KOPT-K1 (cell line): ENCODE measurements at regions not wholly inside any gene's neighbourhood (a gene's known extent, or its start where the extent isn't known, plus 50 kb on each side); places are given as distances from the start of the nearest gene placed in this dataset.

ENCODE experiments used
- H3K27ac ChIP-seq: fragments of 200-600 bp; sonication (generic); 2 replicates; pipeline ENCODE4 v1.5.1; 2016; ENCODE audit warnings: antibody characterized with exemption, mild to moderate bottlenecking, low read depth, low read length; ENCODE audit not compliant: poor library complexity, severe bottlenecking
- H3K36me3 ChIP-seq: fragments of 200-600 bp; sonication (generic); 2 replicates; pipeline ENCODE4 v1.5.1; 2017; ENCODE audit warnings: antibody characterized with exemption, mild to moderate bottlenecking, low read length, moderate library complexity; ENCODE audit not compliant: insufficient read depth
- H3K9me3 ChIP-seq: fragments of 200-600 bp; sonication (generic); 2 replicates; pipeline ENCODE4 v1.5.1; 2017; ENCODE audit warnings: antibody characterized with exemption, low read length, mild to moderate bottlenecking; ENCODE audit not compliant: insufficient read depth, poor library complexity, severe bottlenecking

GRCh38 chr13:89865164-89866064 lies 1482.1 kb upstream of the MIR17HG start:
- Histone ChIP-seq H3K9me3 (no peaks in the 10 kb centered on the region), H3K27ac (no peak overlapping the region), H3K36me3 (no peaks in the 10 kb centered on the region)

GRCh38 chr13:89869312-89869711 lies 1478.2 kb upstream of the MIR17HG start:
- no peaks in the 10 kb centered on the region for H3K9me3 ChIP-seq
- no peaks in the 10 kb centered on the region for H3K36me3 ChIP-seq
- no peak overlapping the region for H3K27ac ChIP-seq

- no peak overlapping the region for H3K27ac ChIP-seq
- no peaks in the 10 kb centered on the region for H3K36me3 ChIP-seq
- H3K9me3 ChIP-seq = no peaks in the 10 kb centered on the region
These were observed 1468.6 kb upstream of the MIR17HG start for GRCh38 chr13:89878904-89879303.

GRCh38 chr13:89880201-89880600 lies 1467.3 kb upstream of the MIR17HG start:
- no peaks in the 10 kb centered on the region for H3K36me3 ChIP-seq
- no peak overlapping the region for H3K27ac ChIP-seq
- no peaks in the 10 kb centered on the region for H3K9me3 ChIP-seq

GRCh38 chr13:89883893-89884448 lies 1463.5 kb upstream of the MIR17HG start:
- H3K9me3 ChIP-seq = no peaks in the 10 kb centered on the region
- H3K36me3 ChIP-seq = no peaks in the 10 kb centered on the region
- H3K27ac ChIP-seq = no peak overlapping the region

GRCh38 chr13:89890806-89891205 lies 1456.7 kb upstream of the MIR17HG start:
- H3K36me3 ChIP-seq = no peaks in the 10 kb centered on the region
- no peaks in the 10 kb centered on the region for H3K9me3 ChIP-seq
- H3K27ac ChIP-seq = no peak overlapping the region

- Histone ChIP-seq H3K27ac (no peak overlapping the region), H3K9me3 (no peaks in the 10 kb centered on the region)
These were observed 1456.1 kb upstream of the MIR17HG start for GRCh38 chr13:89891416-89891815.

GRCh38 chr13:89897681-89898080 lies 1449.8 kb upstream of the MIR17HG start:
- H3K27ac ChIP-seq = no peak overlapping the region
- H3K9me3 ChIP-seq = no peaks in the 10 kb centered on the region
- H3K36me3 ChIP-seq = no peaks in the 10 kb centered on the region

More at GRCh38 chr13:89891416-89891815, 1456.1 kb upstream of the MIR17HG start:
- no peaks in the 10 kb centered on the region for H3K36me3 ChIP-seq

GRCh38 chr13:89899302-89900103 lies 1448.0 kb upstream of the MIR17HG start:
- no peaks in the 10 kb centered on the region for H3K9me3 ChIP-seq

GRCh38 chr13:89900104-89900765 lies 1447.3 kb upstream of the MIR17HG start:
- no peaks in the 10 kb centered on the region for H3K9me3 ChIP-seq
- H3K27ac ChIP-seq = no peak overlapping the region
- no peaks in the 10 kb centered on the region for H3K36me3 ChIP-seq

More at GRCh38 chr13:89899302-89900103, 1448.0 kb upstream of the MIR17HG start:
- H3K27ac ChIP-seq = no peak overlapping the region
- no peaks in the 10 kb centered on the region for H3K36me3 ChIP-seq

- Histone ChIP-seq H3K27ac (no peak overlapping the region), H3K36me3 (no peaks in the 10 kb centered on the region), H3K9me3 (no peaks in the 10 kb centered on the region)
These were observed 1445.3 kb upstream of the MIR17HG start for GRCh38 chr13:89902223-89902622.

GRCh38 chr13:89903115-89903514 lies 1444.4 kb upstream of the MIR17HG start:
- Histone ChIP-seq H3K9me3 (no peaks in the 10 kb centered on the region), H3K36me3 (no peaks in the 10 kb centered on the region), H3K27ac (no peak overlapping the region)

GRCh38 chr13:89910166-89910565 lies 1437.3 kb upstream of the MIR17HG start:
- Histone ChIP-seq H3K9me3 (no peaks in the 10 kb centered on the region), H3K27ac (no peak overlapping the region), H3K36me3 (no peaks in the 10 kb centered on the region)

GRCh38 chr13:89916551-89916950 lies 1430.9 kb upstream of the MIR17HG start:
- H3K27ac ChIP-seq = no peak overlapping the region
- no peaks in the 10 kb centered on the region for H3K9me3 ChIP-seq
- H3K36me3 ChIP-seq = no peaks in the 10 kb centered on the region

GRCh38 chr13:89920461-89920860 lies 1427.0 kb upstream of the MIR17HG start:
- Histone ChIP-seq H3K9me3 (no peaks in the 10 kb centered on the region), H3K27ac (no peak overlapping the region), H3K36me3 (no peaks in the 10 kb centered on the region)
